NB4 (cell line): ENCODE measurements at regions not wholly inside any gene's neighbourhood (a gene's known extent, or its start where the extent isn't known, plus 50 kb on each side); places are given as distances from the start of the nearest gene placed in this dataset.

Source experiments
- DNase-seq: peaks from one replicate; pipeline ENCODE4 v3.0.0; 2010; ENCODE audit warnings: low read depth
- H3K4me3 ChIP-seq: one replicate; pipeline ENCODE4 v1.5.1; 2011; ENCODE audit warnings: mild to moderate bottlenecking, low read depth, low read length, moderate library complexity
- CTCF ChIP-seq: IDR thresholded peaks from one replicate; pipeline ENCODE4 v1.5.1; 2012; ENCODE audit warnings: low read depth, low read length
- MAX ChIP-seq: IDR thresholded peaks from 2 replicates; pipeline ENCODE4 v1.6.1; 2011; ENCODE audit warnings: low read depth, low read length
- MYC ChIP-seq: IDR thresholded peaks from 2 replicates; pipeline ENCODE4 v1.6.1; 2011; ENCODE audit warnings: low read depth, low read length
- POLR2A ChIP-seq: IDR thresholded peaks from 2 replicates; pipeline ENCODE4 v1.6.1; 2011; ENCODE audit warnings: mild to moderate bottlenecking; ENCODE audit not compliant: insufficient read length; ENCODE audit errors: extremely low read depth

- H3K4me3 ChIP-seq: no peak overlapping the region
- DNase-seq: no peak
- no peak for TF ChIP-seq CTCF
- no peak for TF ChIP-seq MYC
- no peak for TF ChIP-seq MAX
- no peak for TF ChIP-seq POLR2A
Observed at GRCh38 chr6:166008441-166009369, 158.9 kb downstream of the TBXT start.

GRCh38 chr6:166007349-166008263 is 160.0 kb downstream of the TBXT start:
- TF ChIP-seq MAX (no peak), CTCF (no peak), MYC (no peak), POLR2A (no peak)
- no peak for DNase-seq
- no peak overlapping the region for H3K4me3 ChIP-seq

GRCh38 chr6:166006900-166007301 is 160.8 kb downstream of the TBXT start:
- no peak overlapping the region for H3K4me3 ChIP-seq
- DNase-seq: no peak
- TF ChIP-seq POLR2A: no peak
- no peak for TF ChIP-seq CTCF
- no peak for TF ChIP-seq MAX
- no peak for TF ChIP-seq MYC

- no peak overlapping the region for H3K4me3 ChIP-seq
- TF ChIP-seq MYC (no peak), POLR2A (no peak), MAX (no peak), CTCF (no peak)
- no peak for DNase-seq
Observed at GRCh38 chr6:166005944-166006899, 161.4 kb downstream of the TBXT start.

- H3K4me3 ChIP-seq: no peak overlapping the region
- no peak for TF ChIP-seq MAX
- TF ChIP-seq CTCF: no peak
- no peak for TF ChIP-seq MYC
- TF ChIP-seq POLR2A: no peak
- DNase-seq: no peak
Observed at GRCh38 chr6:166005401-166005943, 162.2 kb downstream of the TBXT start.
